ENCODE measurements at regions not wholly inside any gene's neighbourhood (a gene's known extent, or its start where the extent isn't known, plus 50 kb on each side); places are given as distances from the start of the nearest gene placed in this dataset.

GRCh38 chr3:107068980-107069379 lies 308.3 kb upstream of the CCDC54 start:
- peak; percentile 29 for DNase-seq (ENCODE audit: low read depth)

- DNase-seq (ENCODE audit: low read depth) = no peak
Measured at GRCh38 chr3:107076946-107077345, 300.3 kb upstream of the CCDC54 start.

- DNase-seq (ENCODE audit: low read depth) = no peak
Measured at GRCh38 chr3:107077391-107077790, 299.8 kb upstream of the CCDC54 start.

GRCh38 chr3:107082527-107082926 lies 294.7 kb upstream of the CCDC54 start:
- DNase-seq (ENCODE audit: low read depth) = no peak

DNA sequence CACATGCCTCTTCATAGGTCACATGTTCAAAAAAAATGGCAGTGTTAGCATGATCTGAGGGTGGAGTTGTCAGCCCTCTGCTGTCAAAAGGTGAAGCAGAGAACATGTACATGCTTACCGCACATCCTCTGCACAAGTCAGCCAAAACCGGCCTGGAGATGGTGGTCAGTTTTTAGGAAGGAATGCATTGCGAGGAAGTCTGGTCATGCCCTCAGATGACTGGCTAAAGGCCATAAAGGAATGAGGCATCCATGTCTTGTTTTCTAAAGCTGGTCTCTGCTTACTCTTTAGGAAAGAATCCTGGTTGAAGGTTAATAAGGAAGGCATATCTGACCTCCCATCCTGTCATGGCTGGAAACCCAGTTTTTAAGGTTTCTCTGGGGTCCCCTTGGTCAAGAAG lies 292.0 kb upstream of the CCDC54 start:
- DNase-seq (ENCODE audit: low read depth) = no peak

GRCh38 chr3:107092121-107092520 lies 285.1 kb upstream of the CCDC54 start:
- DNase-seq (ENCODE audit: low read depth) = no peak

DNA sequence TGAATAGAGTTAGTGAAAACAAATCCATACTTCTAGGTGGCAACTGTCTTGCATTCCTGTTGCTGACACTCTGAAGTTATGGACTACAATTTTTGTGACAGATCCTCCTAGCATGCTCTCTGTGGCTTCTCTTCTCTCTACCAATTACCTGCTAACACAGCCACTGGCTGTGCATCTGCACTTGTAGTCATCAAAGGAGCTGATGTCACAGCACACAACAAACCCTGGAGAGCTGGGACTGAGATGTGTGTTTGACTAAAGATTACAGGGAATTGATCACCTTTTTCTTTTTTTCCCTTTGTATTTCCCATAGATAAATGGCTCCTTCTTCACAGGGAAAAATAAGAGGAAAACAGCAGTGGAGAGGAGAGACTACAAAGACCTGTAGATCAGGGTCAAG lies 278.4 kb upstream of the CCDC54 start:
- DNase-seq (ENCODE audit: low read depth) = no peak

- DNase-seq (ENCODE audit: low read depth) = no peak
Measured at GRCh38 chr3:107100137-107100536, 277.1 kb upstream of the CCDC54 start.

- DNase-seq (ENCODE audit: low read depth) = no peak
Measured at GRCh38 chr3:107100573-107100972, 276.7 kb upstream of the CCDC54 start.

DNA sequence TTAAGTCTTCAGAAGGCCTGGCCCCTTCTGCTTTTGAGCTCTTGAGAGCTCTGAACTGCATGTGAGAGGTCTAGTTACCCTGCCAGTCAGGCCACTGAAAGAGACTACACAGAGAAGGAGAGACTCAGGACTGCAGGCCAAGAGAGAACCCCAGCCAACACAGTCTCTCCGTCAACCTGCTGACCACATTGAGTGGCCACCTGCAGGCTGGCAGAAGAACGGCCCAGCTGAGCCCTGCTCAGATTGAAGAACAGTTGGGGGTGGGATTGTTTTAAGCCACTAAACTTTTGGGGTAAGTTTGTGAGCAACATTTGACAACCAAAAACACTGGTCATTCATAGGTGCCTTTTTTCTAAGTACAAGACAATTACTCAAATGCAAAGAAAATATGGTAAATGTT lies 273.5 kb upstream of the CCDC54 start:
- no peak for DNase-seq (ENCODE audit: low read depth)

- peak; percentile 15 for DNase-seq (ENCODE audit: low read depth)
Measured at GRCh38 chr3:107106316-107106715, 270.9 kb upstream of the CCDC54 start.

- DNase-seq (ENCODE audit: low read depth) = no peak
Measured at GRCh38 chr3:107106907-107107306, 270.3 kb upstream of the CCDC54 start.

GRCh38 chr3:107110596-107111305 lies 266.5 kb upstream of the CCDC54 start:
- no peak for DNase-seq (ENCODE audit: low read depth)

GRCh38 chr3:107111872-107112271 lies 265.4 kb upstream of the CCDC54 start:
- DNase-seq (ENCODE audit: low read depth) = no peak

- no peak for DNase-seq (ENCODE audit: low read depth)
Measured at GRCh38 chr3:107112356-107112755, 264.9 kb upstream of the CCDC54 start.

DNA sequence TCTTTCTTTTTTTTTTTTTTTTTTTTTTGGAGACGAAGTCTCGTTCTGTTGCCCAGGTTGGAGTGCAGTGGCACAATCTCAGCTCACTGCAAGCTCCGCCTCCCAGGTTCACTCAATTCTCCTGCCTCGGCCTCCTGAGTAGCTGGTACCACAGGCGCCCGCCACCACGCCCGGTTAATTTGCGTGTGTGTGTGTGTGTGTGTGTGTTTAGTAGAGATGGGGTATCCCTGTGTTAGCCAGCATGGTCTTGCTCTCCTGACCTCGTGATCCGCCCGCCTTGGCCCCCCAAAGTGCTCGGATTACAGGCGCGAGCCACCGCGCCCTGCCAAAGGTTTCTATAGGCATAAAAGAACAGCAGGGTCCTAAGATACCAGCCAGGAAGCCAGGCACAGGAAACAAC lies 261.0 kb upstream of the CCDC54 start:
- no peak for DNase-seq (ENCODE audit: low read depth)

GRCh38 chr3:107117156-107117555 lies 260.1 kb upstream of the CCDC54 start:
- no peak for DNase-seq (ENCODE audit: low read depth)

GRCh38 chr3:107117922-107118536 lies 259.2 kb upstream of the CCDC54 start:
- peak; percentile 41 for DNase-seq (ENCODE audit: low read depth)

GRCh38 chr3:107124885-107125284 lies 252.4 kb upstream of the CCDC54 start:
- peak; percentile 24 for DNase-seq (ENCODE audit: low read depth)

DNA sequence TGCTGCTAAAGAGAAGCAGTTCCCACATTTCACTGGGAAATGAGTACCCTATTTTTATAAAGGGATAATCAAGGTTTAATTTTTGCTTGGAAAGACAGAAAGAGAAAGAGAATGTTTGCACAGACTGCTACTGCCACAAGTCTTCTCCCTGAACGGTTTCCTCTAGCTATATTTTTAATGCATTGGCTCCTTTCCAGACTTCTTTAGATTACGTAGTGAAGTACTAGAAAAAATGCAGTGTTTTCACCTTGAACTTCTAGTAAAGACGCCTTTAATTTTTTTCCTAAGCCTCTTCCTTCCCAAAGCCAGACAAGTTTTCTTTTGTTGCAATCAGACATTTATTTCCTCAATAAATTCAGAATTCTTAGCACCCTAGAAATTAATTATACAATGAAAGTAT lies 248.3 kb upstream of the CCDC54 start:
- DNase-seq (ENCODE audit: low read depth) = no peak

GRCh38 chr3:107130089-107130700 lies 247.0 kb upstream of the CCDC54 start:
- DNase-seq (ENCODE audit: low read depth) = no peak

- no peak for DNase-seq (ENCODE audit: low read depth)
Measured at GRCh38 chr3:107132674-107133073, 244.6 kb upstream of the CCDC54 start.

- DNase-seq (ENCODE audit: low read depth) = no peak
Measured at GRCh38 chr3:107133891-107134290, 243.3 kb upstream of the CCDC54 start.

GRCh38 chr3:107142171-107142570 lies 235.1 kb upstream of the CCDC54 start:
- no peak for DNase-seq (ENCODE audit: low read depth)
